GM23248 (cell line): ENCODE measurements at regions not wholly inside any gene's neighbourhood (a gene's known extent, or its start where the extent isn't known, plus 50 kb on each side); places are given as distances from the start of the nearest gene placed in this dataset.

Source experiments
- EZH2 ChIP-seq: fragments of 200-600 bp; sonication (generic); IDR thresholded peaks from 2 replicates; pipeline ENCODE4 v1.6.1; 2018; ENCODE audit warnings: antibody characterized with exemption, mild to moderate bottlenecking; ENCODE audit not compliant: insufficient read depth, poor library complexity, severe bottlenecking
- EZH2phosphoT487 ChIP-seq: fragments of 200-600 bp; sonication (generic); IDR thresholded peaks from 2 replicates; pipeline ENCODE4 v1.6.1; 2018; ENCODE audit warnings: antibody characterized with exemption, moderate library complexity, mild to moderate bottlenecking, low read depth; ENCODE audit not compliant: insufficient read depth

GRCh38 chr6:131410785-131411184, 162.2 kb upstream of the ARG1 start:
- TF ChIP-seq EZH2phosphoT487 (no peak), EZH2 (no peak)
